IMR-90 (cell line): ENCODE measurements at regions not wholly inside any gene's neighbourhood (a gene's known extent, or its start where the extent isn't known, plus 50 kb on each side); places are given as distances from the start of the nearest gene placed in this dataset.

Experiments
- ATAC-seq: fragments of 200-7000 bp; cut with Tn5 transposase; 2 replicates; pipeline ENCODE4 v1.9.1; 2020; ENCODE audit warnings: low read depth, mild to moderate bottlenecking, moderate library complexity
- BruUV-seq: library from RNA; stranded (reverse); fragments of 400-500 nt; replicated peaks from 2 replicates; lab custom pipeline; 2021; lab: Mats Ljungman, UMichigan
- CTCF ChIA-PET: fragments of 300-600 bp; formaldehyde crosslinking; extraction: SDS; loops from one replicate; lab custom pipeline; 2021; ENCODE audit warnings: antibody characterized with exemption; lab: Yijun Ruan, JAX
- POLR2A ChIA-PET: fragments of 300-600 bp; sonication (Branson Sonifier 250); formaldehyde crosslinking; loops from one replicate; lab custom pipeline; 2022; ENCODE audit warnings: antibody characterized with exemption; ENCODE audit not compliant: unreplicated experiment; lab: Charles Lee
- DNase-seq: peaks from one replicate; pipeline ENCODE4 v3.0.0; 2013
- H2AFZ ChIP-seq: replicated peaks from 2 replicates; pipeline ENCODE3; 2013; ENCODE audit warnings: low read length, mild to moderate bottlenecking; ENCODE audit not compliant: poor library complexity
- H2AK5ac ChIP-seq: 2 replicates; pipeline ENCODE4 v1.6.1; 2013; ENCODE audit warnings: low read depth, low read length, inconsistent platforms
- H2AK9ac ChIP-seq: replicated peaks from 2 replicates; pipeline ENCODE3; 2013; ENCODE audit warnings: mild to moderate bottlenecking, low read depth, low read length, moderate library complexity; ENCODE audit not compliant: poor library complexity
- H2BK120ac ChIP-seq: 2 replicates; pipeline ENCODE4 v1.6.1; 2013; ENCODE audit warnings: low read depth, low read length, inconsistent platforms
- H2BK15ac ChIP-seq: 3 replicates; pipeline ENCODE4 v1.6.1; 2013; ENCODE audit warnings: low read depth, low read length, inconsistent platforms
- H2BK20ac ChIP-seq: 2 replicates; pipeline ENCODE4 v1.6.1; 2013; ENCODE audit warnings: low read depth, mild to moderate bottlenecking, inconsistent platforms, low read length, moderate library complexity
- H2BK5ac ChIP-seq: 2 replicates; pipeline ENCODE4 v1.6.1; 2013; ENCODE audit warnings: mild to moderate bottlenecking, low read depth, low read length, inconsistent platforms; ENCODE audit not compliant: poor library complexity, severe bottlenecking
- H3K14ac ChIP-seq: replicated peaks from 2 replicates; pipeline ENCODE4 v1.6.1; 2013; ENCODE audit warnings: low read depth, low read length, inconsistent platforms
- H3K18ac ChIP-seq: 2 replicates; pipeline ENCODE4 v1.6.1; 2013; ENCODE audit warnings: low read depth, low read length, control low read depth
- H3K23ac ChIP-seq: 2 replicates; pipeline ENCODE4 v1.6.1; 2013; ENCODE audit warnings: low read depth, low read length, inconsistent platforms
- H3K27ac ChIP-seq: 2 replicates; pipeline ENCODE4 v1.5.1; 2013; ENCODE audit warnings: mild to moderate bottlenecking, control low read depth, low read length; ENCODE audit not compliant: insufficient read depth
- H3K27me3 ChIP-seq: 2 replicates; pipeline ENCODE4 v1.6.1; 2013; ENCODE audit warnings: low read length; ENCODE audit not compliant: control insufficient read depth, insufficient read depth
- H3K36me3 ChIP-seq: 2 replicates; pipeline ENCODE4 v1.6.1; 2013; ENCODE audit warnings: low read length, mixed read lengths; ENCODE audit not compliant: control insufficient read depth, insufficient read depth
- H3K4ac ChIP-seq: 2 replicates; pipeline ENCODE4 v1.6.1; 2013; ENCODE audit warnings: low read depth, low read length, inconsistent platforms
- H3K4me1 ChIP-seq: 2 replicates; pipeline ENCODE4 v1.6.1; 2013; ENCODE audit warnings: low read length, mixed read lengths; ENCODE audit not compliant: control insufficient read depth, insufficient read depth
- H3K4me2 ChIP-seq: 2 replicates; pipeline ENCODE4 v1.6.1; 2013; ENCODE audit warnings: low read depth, mild to moderate bottlenecking, control low read depth, low read length, moderate library complexity
- H3K4me3 ChIP-seq: 2 replicates; pipeline ENCODE4 v1.5.1; 2013; ENCODE audit warnings: low read depth, mild to moderate bottlenecking, control low read depth, low read length, moderate library complexity; ENCODE audit not compliant: insufficient read depth
- H3K56ac ChIP-seq: 2 replicates; pipeline ENCODE4 v1.6.1; 2013; ENCODE audit warnings: low read length, inconsistent platforms; ENCODE audit not compliant: insufficient read depth; ENCODE audit errors: extremely low read depth
- H3K79me1 ChIP-seq, 2 experiments: 2 replicates each; pipeline ENCODE4 v1.6.1; 2013; ENCODE audit warnings: low read length in 2 of 2, inconsistent platforms in 1 of 2, low read depth in 1 of 2
- H3K9ac ChIP-seq: 2 replicates; pipeline ENCODE4 v1.6.1; 2013; ENCODE audit warnings: low read depth, low read length, control low read depth
- H3K9me1 ChIP-seq: 2 replicates; pipeline ENCODE4 v1.6.1; 2013; ENCODE audit warnings: low read length, inconsistent platforms; ENCODE audit not compliant: insufficient read depth
- H3K9me3 ChIP-seq: 2 replicates; pipeline ENCODE4 v1.6.1; 2013; ENCODE audit warnings: low read length; ENCODE audit not compliant: control insufficient read depth, insufficient read depth
- H4K20me1 ChIP-seq: 2 replicates; pipeline ENCODE4 v1.6.1; 2013; ENCODE audit warnings: low read length, inconsistent platforms; ENCODE audit not compliant: insufficient read depth
- H4K5ac ChIP-seq: 2 replicates; pipeline ENCODE4 v1.6.1; 2013; ENCODE audit warnings: mild to moderate bottlenecking, low read depth, low read length, control low read depth
- H4K8ac ChIP-seq, 2 experiments: 2 replicates each; pipeline ENCODE4 v1.6.1; 2013; ENCODE audit warnings: low read depth in 2 of 2, low read length in 2 of 2, control low read depth in 1 of 2, inconsistent platforms in 1 of 2
- H4K91ac ChIP-seq: 2 replicates; pipeline ENCODE4 v1.6.1; 2013; ENCODE audit warnings: low read depth, low read length, inconsistent platforms; ENCODE audit not compliant: insufficient read depth
- CEBPB ChIP-seq: IDR thresholded peaks from 2 replicates; pipeline ENCODE4 v1.6.1; 2012; ENCODE audit warnings: low read depth, low read length, improper control_type of control experiment
- FOS ChIP-seq: fragments of 150-350 bp; IDR thresholded peaks from 2 replicates; pipeline ENCODE4 v1.6.1; 2016; ENCODE audit warnings: low read depth, low read length
- MAFK ChIP-seq: IDR thresholded peaks from 2 replicates; pipeline ENCODE4 v1.6.1; 2012; ENCODE audit warnings: low read depth, low read length, improper control_type of control experiment
- RAD21 ChIP-seq: IDR thresholded peaks from 2 replicates; pipeline ENCODE4 v1.6.1; 2012; ENCODE audit warnings: low read length, improper control_type of control experiment
- SMC3 ChIP-seq: fragments of 150-350 bp; IDR thresholded peaks from 2 replicates; pipeline ENCODE4 v1.6.1; 2016; ENCODE audit warnings: low read depth, mild to moderate bottlenecking, antibody characterized with exemption, low read length, moderate library complexity
- WGBS, 2 experiments: methylation state at CpG; one replicate each; pipeline versions ENCODE4 v1.1.5 to v1.1.7; 2013; ENCODE audit warnings: missing lambda C conversion rate in 2 of 2; ENCODE audit not compliant: insufficient read length in 1 of 2; ENCODE audit errors: extremely low coverage in 2 of 2; 5-methylcytosine and 5-hydroxymethylcytosine counted together
- dilution Hi-C: fragments of 300-500 bp; cut with HindIII; formaldehyde crosslinking; loops from one replicate; pipeline ENCODE4 v1.14.3; 2018; ENCODE audit warnings: low sequenced_read_pairs; ENCODE audit not compliant: unreplicated experiment
- in situ Hi-C: fragments of 300-500 bp; cut with MboI; formaldehyde crosslinking; loops from 3 replicates; pipeline ENCODE4 v1.14.3; 2019; ENCODE audit warnings: low sequenced_read_pairs, inconsistent platforms, mixed read lengths
- intact Hi-C: fragments of 100-400 bp; cut with micrococcal nuclease; formaldehyde crosslinking; loops from 2 replicates; pipeline ENCODE4 v1.10.0; 2022
- TF ChIP-seq, protein P1 (sequence below): conservative IDR thresholded peaks from 2 replicates; pipeline ENCODE4 v1.5.1; 2012; ENCODE audit warnings: mild to moderate bottlenecking, low read depth, low read length, improper control_type of control experiment
- TF ChIP-seq, protein P2 (sequence below): fragments of 150-350 bp; IDR thresholded peaks from 2 replicates; pipeline ENCODE4 v1.6.1; 2016; ENCODE audit warnings: low read depth, mild to moderate bottlenecking, low read length, moderate library complexity, borderline replicate concordance

DNA sequence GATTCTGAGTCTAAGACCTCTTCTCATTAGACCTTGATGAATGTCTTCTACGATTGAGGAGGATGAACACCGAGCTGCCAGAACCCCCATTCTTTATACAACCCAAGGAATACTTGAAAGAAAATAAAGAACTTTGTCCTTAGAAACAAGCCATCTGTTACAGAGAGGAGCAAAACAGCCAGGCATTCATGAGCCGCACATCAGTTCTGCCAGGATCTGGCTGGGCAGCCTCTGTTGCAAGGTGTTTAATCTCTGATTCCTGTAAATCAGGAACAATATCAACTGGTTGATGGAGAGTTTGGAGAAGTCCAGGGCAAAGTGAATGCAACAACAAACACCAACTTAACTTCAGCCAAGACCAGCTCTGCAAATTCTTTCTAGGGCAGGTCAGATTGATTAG, 165.5 kb upstream of the DMAC1 start:
- Histone ChIP-seq H4K20me1 (no peaks in the 10 kb centered on the region), H3K79me1 (no peaks in the 10 kb centered on the region), H2BK120ac (no peak overlapping the region), H2AK5ac (no peak overlapping the region), H3K23ac (no peak overlapping the region), H3K18ac (no peak overlapping the region), H3K14ac (no peak overlapping the region), H3K9me1 (no peaks in the 10 kb centered on the region), H3K27me3 (no peaks in the 10 kb centered on the region), H3K27ac (no peak overlapping the region), H3K9me3 (peaks cover 4% of the 10 kb centered on the region; the same call in 1 of the 2 replicates), H3K9ac (no peak overlapping the region), H2BK15ac (no peak overlapping the region), H3K36me3 (no peaks in the 10 kb centered on the region), H3K4me2 (no peak overlapping the region), H3K4ac (no peak overlapping the region), H3K4me3 (no peak overlapping the region), H2BK5ac (no peak overlapping the region), H3K56ac (no peak overlapping the region), H4K5ac (no peak overlapping the region), H3K4me1 (no peaks in the 10 kb centered on the region), H2BK20ac (no peak overlapping the region), H4K91ac (no peak overlapping the region), H4K8ac (no peak overlapping the region), H2AK9ac (no peak overlapping the region), H2AFZ (no peak overlapping the region)
- intact Hi-C loops: no loop called here
- WGBS, 2 experiments: no CpG with 5 or more reads among the region's 3 CpGs
- no TSS peak for BruUV-seq
- no peak for DNase-seq
- dilution Hi-C loops: no loop called here
- TF ChIP-seq, protein P1, sequence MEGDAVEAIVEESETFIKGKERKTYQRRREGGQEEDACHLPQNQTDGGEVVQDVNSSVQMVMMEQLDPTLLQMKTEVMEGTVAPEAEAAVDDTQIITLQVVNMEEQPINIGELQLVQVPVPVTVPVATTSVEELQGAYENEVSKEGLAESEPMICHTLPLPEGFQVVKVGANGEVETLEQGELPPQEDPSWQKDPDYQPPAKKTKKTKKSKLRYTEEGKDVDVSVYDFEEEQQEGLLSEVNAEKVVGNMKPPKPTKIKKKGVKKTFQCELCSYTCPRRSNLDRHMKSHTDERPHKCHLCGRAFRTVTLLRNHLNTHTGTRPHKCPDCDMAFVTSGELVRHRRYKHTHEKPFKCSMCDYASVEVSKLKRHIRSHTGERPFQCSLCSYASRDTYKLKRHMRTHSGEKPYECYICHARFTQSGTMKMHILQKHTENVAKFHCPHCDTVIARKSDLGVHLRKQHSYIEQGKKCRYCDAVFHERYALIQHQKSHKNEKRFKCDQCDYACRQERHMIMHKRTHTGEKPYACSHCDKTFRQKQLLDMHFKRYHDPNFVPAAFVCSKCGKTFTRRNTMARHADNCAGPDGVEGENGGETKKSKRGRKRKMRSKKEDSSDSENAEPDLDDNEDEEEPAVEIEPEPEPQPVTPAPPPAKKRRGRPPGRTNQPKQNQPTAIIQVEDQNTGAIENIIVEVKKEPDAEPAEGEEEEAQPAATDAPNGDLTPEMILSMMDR: no peak
- TF ChIP-seq CEBPB (no peak), SMC3 (no peak), RAD21 (no peak), MAFK (no peak), FOS (no peak)
- TF ChIP-seq, protein P2, sequence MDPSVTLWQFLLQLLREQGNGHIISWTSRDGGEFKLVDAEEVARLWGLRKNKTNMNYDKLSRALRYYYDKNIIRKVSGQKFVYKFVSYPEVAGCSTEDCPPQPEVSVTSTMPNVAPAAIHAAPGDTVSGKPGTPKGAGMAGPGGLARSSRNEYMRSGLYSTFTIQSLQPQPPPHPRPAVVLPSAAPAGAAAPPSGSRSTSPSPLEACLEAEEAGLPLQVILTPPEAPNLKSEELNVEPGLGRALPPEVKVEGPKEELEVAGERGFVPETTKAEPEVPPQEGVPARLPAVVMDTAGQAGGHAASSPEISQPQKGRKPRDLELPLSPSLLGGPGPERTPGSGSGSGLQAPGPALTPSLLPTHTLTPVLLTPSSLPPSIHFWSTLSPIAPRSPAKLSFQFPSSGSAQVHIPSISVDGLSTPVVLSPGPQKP: no peak
- in situ Hi-C loops: no loop called here
- ATAC-seq: no peak
- POLR2A ChIA-PET: no interaction called here
- CTCF ChIA-PET: no interaction called here
